ENCODE measurements at regions not wholly inside any gene's neighbourhood (a gene's known extent, or its start where the extent isn't known, plus 50 kb on each side); places are given as distances from the start of the nearest gene placed in this dataset.

DNA sequence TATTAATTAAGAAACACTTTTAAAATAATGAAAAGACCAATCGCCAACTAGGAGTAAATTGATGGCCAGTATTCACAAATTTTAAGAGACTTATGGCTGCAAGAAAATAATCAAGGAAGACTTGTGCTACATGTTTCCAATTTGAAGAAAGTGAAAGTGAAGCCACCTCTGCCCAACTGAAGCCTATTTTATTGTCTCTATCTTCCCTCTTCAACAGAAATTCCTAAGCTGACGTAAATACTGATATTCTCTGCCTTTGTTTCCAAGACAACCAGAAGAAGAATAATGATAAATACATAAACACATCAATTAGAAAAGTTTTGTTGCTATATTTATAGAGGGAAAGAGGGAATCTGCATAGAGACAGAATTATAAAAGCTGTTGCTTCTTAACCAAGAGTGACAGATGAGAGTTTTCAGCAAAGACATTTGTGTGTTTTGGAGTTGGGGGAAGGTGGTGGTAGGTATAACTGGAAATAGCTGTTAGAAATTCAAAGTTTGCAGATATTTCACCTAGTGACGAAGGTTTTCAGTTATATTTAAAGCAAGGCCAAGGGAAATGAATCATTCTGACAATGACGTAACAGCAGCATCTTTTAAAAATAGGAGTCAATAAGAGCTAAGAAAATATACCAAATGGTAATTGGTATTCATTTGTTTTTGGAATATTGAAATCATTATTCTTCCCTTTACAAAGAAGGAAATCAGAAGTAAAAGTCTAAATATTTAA, 576.6 kb upstream of the SORCS1 start:
- no peak for TF ChIP-seq POLR2AphosphoS5 (IDR thresholded peaks at IDR 0.05; ENCODE audit: low read depth, low read length)
- TF ChIP-seq REST (IDR thresholded peaks at IDR 0.05; ENCODE audit: low read depth) = no peak
- no peak for TF ChIP-seq POLR2A (IDR thresholded peaks at IDR 0.05; ENCODE audit: borderline replicate concordance, extremely low read depth, insufficient read depth, insufficient read length)
- no peak for TF ChIP-seq SIN3A (IDR thresholded peaks at IDR 0.05; ENCODE audit: low read depth)
- no peak for TF ChIP-seq ZBTB33 (IDR thresholded peaks at IDR 0.05; ENCODE audit: extremely low read depth, insufficient replicate concordance, low read length)

Data from HCT116 (cell line).